ENCODE measurements at regions not wholly inside any gene's neighbourhood (a gene's known extent, or its start where the extent isn't known, plus 50 kb on each side); places are given as distances from the start of the nearest gene placed in this dataset.

DNA sequence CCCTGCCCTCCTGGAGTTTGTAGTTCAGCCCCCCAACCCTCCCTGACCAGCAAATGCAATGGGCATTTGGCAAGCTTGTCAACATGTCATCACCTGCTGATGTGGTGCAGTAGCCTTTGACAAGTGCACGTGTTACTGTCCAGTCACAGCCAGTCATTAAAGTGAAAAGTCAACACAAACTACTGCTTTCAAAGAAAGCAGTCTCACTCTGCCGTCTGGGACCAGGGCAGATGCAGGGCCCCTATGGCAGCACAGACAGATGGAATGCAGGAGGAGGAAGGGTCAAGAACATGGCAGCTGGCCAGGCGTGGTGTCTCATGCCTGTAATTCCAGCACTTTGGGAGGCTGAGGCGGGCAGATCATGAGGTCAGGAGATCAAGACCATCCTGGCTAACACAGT lies 222.4 kb upstream of the OSR1 start:
- Histone ChIP-seq H3K36me3 (ENCODE audit: control insufficient read depth, insufficient read depth, low read length) (no peaks in the 10 kb centered on the region), H3K4me1 (ENCODE audit: control insufficient read depth, insufficient read depth, low read length) (no peaks in the 10 kb centered on the region)
- no peak for DNase-seq (ENCODE audit: low read depth in 4 of 6, low spot score in 6 of 6)

DNA sequence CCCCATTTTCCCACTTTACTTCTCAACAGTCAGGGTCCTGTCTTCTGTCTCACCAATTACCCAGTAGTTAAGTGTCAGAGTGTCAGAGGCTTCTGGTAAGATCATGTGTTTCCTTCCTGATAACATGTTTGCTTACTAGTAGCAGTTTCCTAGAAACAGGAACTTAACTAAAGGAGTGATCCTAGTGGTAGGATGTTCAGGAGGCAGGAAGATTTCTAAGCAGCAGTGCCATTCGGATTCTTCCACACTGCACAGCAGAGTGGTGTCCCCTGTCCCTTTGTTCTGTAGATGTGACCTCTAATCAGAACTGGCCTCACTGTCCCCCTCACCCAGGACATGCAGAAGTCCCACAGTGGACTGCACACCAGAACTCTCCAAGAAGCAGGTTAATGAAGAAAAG lies 221.8 kb upstream of the OSR1 start:
- 88% methylated on average over 1 of the region's 1 CpG for WGBS (ENCODE audit: insufficient coverage)
- Histone ChIP-seq H3K27me3 (ENCODE audit: control insufficient read depth, insufficient read depth, low read length) (no peaks in the 10 kb centered on the region), H3K9me3 (ENCODE audit: control insufficient read depth, insufficient read depth, low read length) (no peaks in the 10 kb centered on the region), H3K36me3 (ENCODE audit: control insufficient read depth, insufficient read depth, low read length) (no peaks in the 10 kb centered on the region), H3K4me3 (ENCODE audit: low read depth, low read length) (no peak overlapping the region), H3K27ac (ENCODE audit: low read depth, low read length) (no peak overlapping the region), H3K4me1 (ENCODE audit: control insufficient read depth, insufficient read depth, low read length) (no peaks in the 10 kb centered on the region)
- no peak for DNase-seq (ENCODE audit: low read depth in 4 of 6, low spot score in 6 of 6)

More for the DNA sequence above, 222.4 kb upstream of the OSR1 start:
- 60% methylated on average over 4 of the region's 4 CpGs for WGBS (ENCODE audit: insufficient coverage)
- H3K27ac ChIP-seq (ENCODE audit: low read depth, low read length), result no peak overlapping the region
- no peaks in the 10 kb centered on the region for H3K27me3 ChIP-seq (ENCODE audit: control insufficient read depth, insufficient read depth, low read length)
- H3K9me3 ChIP-seq (ENCODE audit: control insufficient read depth, insufficient read depth, low read length), result no peaks in the 10 kb centered on the region
- no peak overlapping the region for H3K4me3 ChIP-seq (ENCODE audit: low read depth, low read length)

GRCh38 chr2:19579461-19579860 lies 221.0 kb upstream of the OSR1 start:
- Histone ChIP-seq H3K4me3 (ENCODE audit: low read depth, low read length) (no peak overlapping the region), H3K4me1 (ENCODE audit: control insufficient read depth, insufficient read depth, low read length) (no peaks in the 10 kb centered on the region), H3K27ac (ENCODE audit: low read depth, low read length) (no peak overlapping the region), H3K27me3 (ENCODE audit: control insufficient read depth, insufficient read depth, low read length) (no peaks in the 10 kb centered on the region), H3K36me3 (ENCODE audit: control insufficient read depth, insufficient read depth, low read length) (no peaks in the 10 kb centered on the region), H3K9me3 (ENCODE audit: control insufficient read depth, insufficient read depth, low read length) (no peaks in the 10 kb centered on the region)
- no peak for DNase-seq (ENCODE audit: low read depth in 4 of 6, low spot score in 6 of 6)
- 100% methylated on average over 1 of the region's 3 CpGs for WGBS (ENCODE audit: insufficient coverage)

DNA sequence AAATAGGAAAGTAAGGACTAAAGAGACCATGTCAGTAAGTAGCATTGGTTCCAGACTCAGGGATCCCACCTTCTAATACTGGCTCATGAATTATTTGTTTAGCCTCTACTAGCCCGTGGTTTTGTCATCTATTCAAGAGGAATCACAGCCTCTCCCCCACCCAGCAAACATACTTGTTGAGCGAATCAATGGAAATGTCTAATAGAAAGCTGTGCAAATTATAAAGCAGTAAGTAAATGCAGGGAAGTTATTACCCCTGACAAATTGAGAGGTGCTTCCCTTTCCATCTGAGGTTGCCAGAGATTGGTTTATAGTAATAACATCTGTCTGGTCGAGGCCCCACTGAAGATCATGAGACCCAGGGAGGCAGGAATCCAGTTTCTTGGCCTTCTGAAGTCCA lies 219.3 kb upstream of the OSR1 start:
- DNase-seq (ENCODE audit: low read depth in 4 of 6, low spot score in 6 of 6), result no peak
- 89% methylated on average over 1 of the region's 3 CpGs for WGBS (ENCODE audit: insufficient coverage)
- no peak overlapping the region for H3K4me3 ChIP-seq (ENCODE audit: low read depth, low read length)
- no peaks in the 10 kb centered on the region for H3K4me1 ChIP-seq (ENCODE audit: control insufficient read depth, insufficient read depth, low read length)
- no peak overlapping the region for H3K27ac ChIP-seq (ENCODE audit: low read depth, low read length)
- H3K9me3 ChIP-seq (ENCODE audit: control insufficient read depth, insufficient read depth, low read length), result no peaks in the 10 kb centered on the region
- no peaks in the 10 kb centered on the region for H3K27me3 ChIP-seq (ENCODE audit: control insufficient read depth, insufficient read depth, low read length)
- H3K36me3 ChIP-seq (ENCODE audit: control insufficient read depth, insufficient read depth, low read length), result no peaks in the 10 kb centered on the region

- DNase-seq (ENCODE audit: low read depth in 4 of 6, low spot score in 6 of 6), result no peak
- Histone ChIP-seq H3K27ac (ENCODE audit: low read depth, low read length) (no peak overlapping the region), H3K4me1 (ENCODE audit: control insufficient read depth, insufficient read depth, low read length) (no peaks in the 10 kb centered on the region), H3K36me3 (ENCODE audit: control insufficient read depth, insufficient read depth, low read length) (no peaks in the 10 kb centered on the region), H3K27me3 (ENCODE audit: control insufficient read depth, insufficient read depth, low read length) (no peaks in the 10 kb centered on the region), H3K9me3 (ENCODE audit: control insufficient read depth, insufficient read depth, low read length) (no peaks in the 10 kb centered on the region), H3K4me3 (ENCODE audit: low read depth, low read length) (no peak overlapping the region)
- WGBS (ENCODE audit: insufficient coverage), result no CpG with 5 or more reads among the region's 3 CpGs
Observed at GRCh38 chr2:19576411-19576810, 218.0 kb upstream of the OSR1 start.

- Histone ChIP-seq H3K36me3 (ENCODE audit: control insufficient read depth, insufficient read depth, low read length) (no peaks in the 10 kb centered on the region), H3K4me1 (ENCODE audit: control insufficient read depth, insufficient read depth, low read length) (no peaks in the 10 kb centered on the region), H3K4me3 (ENCODE audit: low read depth, low read length) (no peak overlapping the region), H3K27me3 (ENCODE audit: control insufficient read depth, insufficient read depth, low read length) (no peaks in the 10 kb centered on the region), H3K9me3 (ENCODE audit: control insufficient read depth, insufficient read depth, low read length) (no peaks in the 10 kb centered on the region), H3K27ac (ENCODE audit: low read depth, low read length) (no peak overlapping the region)
- DNase-seq (ENCODE audit: low read depth in 4 of 6, low spot score in 6 of 6), result no peak
Observed at GRCh38 chr2:19575641-19576040, 217.2 kb upstream of the OSR1 start.

DNA sequence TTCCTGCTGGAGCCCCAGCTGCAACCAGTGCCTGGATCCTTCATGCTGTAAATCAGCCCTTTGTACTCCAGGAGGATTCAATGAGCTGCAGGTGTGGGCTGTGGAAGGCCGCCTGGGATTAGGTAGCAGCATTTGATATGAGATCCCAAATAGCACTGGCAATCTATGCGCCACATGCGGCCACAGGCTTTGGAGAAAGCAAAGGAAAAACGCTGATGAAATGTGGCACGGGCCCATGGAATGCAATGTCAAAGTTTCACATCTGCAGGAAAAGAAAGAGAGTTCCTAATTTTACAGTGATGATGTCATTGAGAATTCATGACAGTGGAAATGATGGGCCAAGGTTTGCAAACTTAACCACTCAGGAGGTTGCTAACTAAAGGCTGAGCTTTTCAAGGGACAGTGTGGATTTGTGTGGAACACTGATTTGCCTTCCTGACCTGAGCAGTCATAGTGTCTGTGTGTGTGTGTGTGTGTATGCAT lies 216.4 kb upstream of the OSR1 start:
- DNase-seq (ENCODE audit: low read depth in 4 of 6, low spot score in 6 of 6), result peak in 4 of 6 donors; percentile 12 to 76 (median 48)
- Histone ChIP-seq H3K4me1 (ENCODE audit: control insufficient read depth, insufficient read depth, low read length) (no peaks in the 10 kb centered on the region), H3K36me3 (ENCODE audit: control insufficient read depth, insufficient read depth, low read length) (no peaks in the 10 kb centered on the region), H3K9me3 (ENCODE audit: control insufficient read depth, insufficient read depth, low read length) (no peaks in the 10 kb centered on the region), H3K4me3 (ENCODE audit: low read depth, low read length) (no peak overlapping the region), H3K27me3 (ENCODE audit: control insufficient read depth, insufficient read depth, low read length) (no peaks in the 10 kb centered on the region), H3K27ac (ENCODE audit: low read depth, low read length) (no peak overlapping the region)
- 39% methylated on average over 5 of the region's 5 CpGs for WGBS (ENCODE audit: insufficient coverage)

DNA sequence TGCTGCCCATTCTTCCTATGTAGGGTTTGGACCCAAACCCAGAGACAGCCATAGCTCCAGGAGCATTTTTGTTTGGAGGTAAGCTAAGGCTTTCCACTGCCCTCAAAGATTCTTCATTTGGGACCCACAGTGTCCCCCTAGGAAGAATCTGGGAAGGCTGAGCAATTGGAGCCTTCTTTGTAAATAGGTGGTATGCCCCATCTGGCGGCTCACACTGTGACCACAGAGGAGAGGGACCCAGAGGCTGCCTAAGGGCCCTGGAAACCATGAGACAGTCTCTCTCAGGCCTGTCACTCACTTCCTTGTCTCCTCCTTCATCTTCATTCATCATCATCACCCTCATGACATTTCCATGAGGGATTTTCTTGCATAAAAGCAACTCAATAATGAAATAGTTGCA lies 215.4 kb upstream of the OSR1 start:
- H3K36me3 ChIP-seq (ENCODE audit: control insufficient read depth, insufficient read depth, low read length), result no peaks in the 10 kb centered on the region
- H3K27me3 ChIP-seq (ENCODE audit: control insufficient read depth, insufficient read depth, low read length), result no peaks in the 10 kb centered on the region
- WGBS (ENCODE audit: insufficient coverage), result 91% methylated on average over 1 of the region's 1 CpG
- no peak overlapping the region for H3K4me3 ChIP-seq (ENCODE audit: low read depth, low read length)
- no peaks in the 10 kb centered on the region for H3K4me1 ChIP-seq (ENCODE audit: control insufficient read depth, insufficient read depth, low read length)
- H3K9me3 ChIP-seq (ENCODE audit: control insufficient read depth, insufficient read depth, low read length), result no peaks in the 10 kb centered on the region
- no peak for DNase-seq (ENCODE audit: low read depth in 4 of 6, low spot score in 6 of 6)
- H3K27ac ChIP-seq (ENCODE audit: low read depth, low read length), result no peak overlapping the region

DNA sequence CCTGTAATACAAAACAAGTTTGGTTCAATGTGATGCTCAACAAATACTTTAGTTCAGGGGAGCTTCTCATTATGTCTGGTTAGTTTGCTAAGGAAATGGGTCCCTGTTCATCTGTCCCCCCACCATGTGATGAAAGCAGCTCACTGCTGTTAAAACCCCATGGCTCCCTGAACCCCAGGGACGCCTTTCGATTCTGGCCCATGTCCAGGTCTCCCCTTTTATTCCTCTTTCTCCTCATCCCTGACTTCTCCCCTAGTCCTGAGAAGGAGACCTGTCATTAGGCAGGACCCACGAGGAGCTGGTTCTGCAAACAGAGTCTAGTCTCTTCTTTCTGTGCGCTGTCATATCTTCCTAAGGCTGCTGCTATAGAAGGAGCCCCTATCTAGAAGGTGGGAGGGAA lies 213.3 kb upstream of the OSR1 start:
- no peak overlapping the region for H3K27ac ChIP-seq (ENCODE audit: low read depth, low read length)

GRCh38 chr2:19569300-19569791 lies 210.9 kb upstream of the OSR1 start:
- no peaks in the 10 kb centered on the region for H3K4me1 ChIP-seq (ENCODE audit: control insufficient read depth, insufficient read depth, low read length)

More for the DNA sequence above, 213.3 kb upstream of the OSR1 start:
- H3K9me3 ChIP-seq (ENCODE audit: control insufficient read depth, insufficient read depth, low read length), result no peaks in the 10 kb centered on the region
- H3K4me3 ChIP-seq (ENCODE audit: low read depth, low read length), result no peak overlapping the region
- no peaks in the 10 kb centered on the region for H3K27me3 ChIP-seq (ENCODE audit: control insufficient read depth, insufficient read depth, low read length)
- 88% methylated on average over 2 of the region's 4 CpGs for WGBS (ENCODE audit: insufficient coverage)
- no peak for DNase-seq (ENCODE audit: low read depth in 4 of 6, low spot score in 6 of 6)
- no peaks in the 10 kb centered on the region for H3K4me1 ChIP-seq (ENCODE audit: control insufficient read depth, insufficient read depth, low read length)
- no peaks in the 10 kb centered on the region for H3K36me3 ChIP-seq (ENCODE audit: control insufficient read depth, insufficient read depth, low read length)

More at GRCh38 chr2:19569300-19569791, 210.9 kb upstream of the OSR1 start:
- Histone ChIP-seq H3K36me3 (ENCODE audit: control insufficient read depth, insufficient read depth, low read length) (no peaks in the 10 kb centered on the region), H3K4me3 (ENCODE audit: low read depth, low read length) (no peak overlapping the region), H3K27me3 (ENCODE audit: control insufficient read depth, insufficient read depth, low read length) (no peaks in the 10 kb centered on the region), H3K9me3 (ENCODE audit: control insufficient read depth, insufficient read depth, low read length) (no peaks in the 10 kb centered on the region), H3K27ac (ENCODE audit: low read depth, low read length) (no peak overlapping the region)
- WGBS (ENCODE audit: insufficient coverage), result 94% methylated on average over 2 of the region's 3 CpGs
- DNase-seq (ENCODE audit: low read depth in 4 of 6, low spot score in 6 of 6), result no peak

All from spinal cord (tissue), 9 donors.